ENCODE measurements at regions not wholly inside any gene's neighbourhood (a gene's known extent, or its start where the extent isn't known, plus 50 kb on each side); places are given as distances from the start of the nearest gene placed in this dataset.

DNA sequence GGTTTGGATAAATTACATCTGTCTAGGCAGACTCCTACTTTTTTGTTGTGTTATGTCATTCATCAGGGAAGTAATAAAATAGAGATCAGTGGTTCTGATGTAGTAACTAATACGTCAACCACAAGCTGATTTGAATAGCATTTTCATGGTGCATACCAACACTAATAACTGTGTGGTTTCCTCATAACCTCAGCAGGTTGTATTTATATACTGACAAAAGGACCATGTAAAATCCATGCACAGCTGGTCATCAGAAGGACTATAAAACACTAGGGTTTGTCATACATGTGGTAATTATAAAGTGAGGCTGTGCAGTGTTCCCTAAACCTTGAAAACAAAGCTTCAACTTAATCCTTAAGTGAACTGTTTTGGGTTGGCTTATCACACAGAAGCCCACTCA, 216.8 kb upstream of the RBMS3 start:
- no peak for TF ChIP-seq CTCF (conservative IDR thresholded peaks at IDR 0.05; ENCODE audit: low read depth, low read length)
- no peak for TF ChIP-seq EZH2phosphoT487 (IDR thresholded peaks at IDR 0.05; ENCODE audit: borderline replicate concordance, low read length)
